Daoy (cell line): ENCODE measurements at regions not wholly inside any gene's neighbourhood (a gene's known extent, or its start where the extent isn't known, plus 50 kb on each side); places are given as distances from the start of the nearest gene placed in this dataset.
"Not testable (repeated sequence)": the region's sequence is repeated elsewhere in the genome, so short reads cannot be mapped to it uniquely, and the experiment has no call there.

Experiments used
- DNase-seq: peaks from one replicate; pipeline ENCODE4 v3.0.0-alpha.2; 2015; ENCODE audit warnings: low read depth

DNA sequence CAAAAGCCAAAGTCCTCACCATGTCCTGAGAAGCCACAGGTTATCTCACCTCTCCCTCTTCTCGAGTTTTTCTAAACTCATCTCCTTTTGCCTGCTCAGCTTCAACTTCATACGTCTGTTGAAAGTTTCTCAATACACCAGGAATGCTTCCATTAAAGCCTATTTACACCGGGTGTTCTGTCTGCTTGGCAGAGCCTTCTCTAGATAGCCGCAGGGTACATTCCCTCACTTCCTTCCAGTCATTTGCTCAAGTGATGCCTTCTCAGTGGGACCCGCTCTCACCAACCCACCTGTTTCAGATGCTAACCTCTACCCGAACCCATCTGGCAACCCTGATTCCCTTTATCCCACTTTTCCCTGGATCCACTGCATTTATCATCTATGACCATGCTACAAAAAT, 257.0 kb upstream of the ADGRL2 start:
- no peak for DNase-seq

- DNase-seq = no peak
These were observed 258.5 kb upstream of the ADGRL2 start for GRCh38 chr1:81542196-81542595.

DNA sequence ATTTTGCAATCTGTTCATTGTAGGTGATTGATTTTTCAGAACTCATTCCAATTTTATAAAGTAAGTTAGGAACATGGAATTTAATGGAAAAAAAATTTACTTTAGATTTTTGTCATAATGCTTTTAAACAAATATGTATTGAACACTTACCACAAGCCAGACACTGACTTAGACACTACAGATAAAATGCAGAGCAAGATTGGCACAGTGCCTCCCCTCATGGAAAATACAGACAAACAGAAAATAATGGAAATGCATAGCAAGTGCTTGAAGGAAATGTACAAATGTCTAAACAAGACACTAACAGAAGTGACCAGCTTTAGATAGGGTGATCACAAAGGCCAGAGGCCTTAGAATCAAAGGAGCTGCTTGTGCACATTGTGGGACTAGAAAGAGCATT, 260.5 kb upstream of the ADGRL2 start:
- no peak for DNase-seq

DNA sequence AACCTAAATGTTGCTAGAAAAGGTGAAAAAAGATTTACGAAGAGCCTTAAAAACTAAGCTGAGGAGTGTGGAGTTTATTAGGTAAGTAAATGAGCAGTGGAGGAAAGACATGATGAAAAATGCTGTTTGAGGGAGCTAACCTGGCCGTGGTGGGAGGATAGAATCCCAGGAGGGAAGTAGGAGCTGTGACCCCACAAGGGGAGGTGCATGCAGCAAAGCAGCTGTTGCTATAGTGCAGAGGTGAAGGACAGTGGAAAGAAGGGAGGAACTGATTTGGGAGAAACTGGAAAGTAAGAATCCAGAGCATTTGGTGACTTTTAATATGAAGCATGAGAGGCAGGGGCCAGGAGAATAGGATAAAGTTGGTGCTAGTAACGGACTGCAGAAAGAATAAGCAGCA, 271.7 kb upstream of the ADGRL2 start:
- no peak for DNase-seq

- no peak for DNase-seq
These were observed 275.6 kb upstream of the ADGRL2 start for GRCh38 chr1:81525085-81525484.

DNA sequence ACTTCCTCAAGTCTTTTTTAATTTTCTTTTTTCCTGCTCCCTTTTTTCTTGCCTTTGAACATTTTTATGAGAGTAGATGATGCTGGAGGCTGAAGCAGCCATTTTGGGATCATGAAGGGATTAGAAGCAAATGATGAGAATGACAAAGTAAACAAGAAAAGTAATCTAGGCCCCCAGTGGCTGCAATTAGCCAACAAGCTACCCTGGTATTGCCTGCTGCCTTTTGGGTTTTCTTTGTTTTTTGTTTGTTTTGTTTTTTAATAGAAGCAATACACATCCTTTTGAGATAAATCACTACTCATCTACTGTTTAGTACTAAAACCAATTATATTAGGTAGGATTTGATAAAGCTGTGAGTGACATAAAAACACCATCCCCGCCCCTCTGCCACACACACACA, 280.7 kb upstream of the ADGRL2 start:
- no peak for DNase-seq

- DNase-seq = no peak
These were observed 282.7 kb upstream of the ADGRL2 start for GRCh38 chr1:81517987-81518386.

- DNase-seq = peak; percentile 23
These were observed 286.9 kb upstream of the ADGRL2 start for GRCh38 chr1:81513796-81514354.

DNA sequence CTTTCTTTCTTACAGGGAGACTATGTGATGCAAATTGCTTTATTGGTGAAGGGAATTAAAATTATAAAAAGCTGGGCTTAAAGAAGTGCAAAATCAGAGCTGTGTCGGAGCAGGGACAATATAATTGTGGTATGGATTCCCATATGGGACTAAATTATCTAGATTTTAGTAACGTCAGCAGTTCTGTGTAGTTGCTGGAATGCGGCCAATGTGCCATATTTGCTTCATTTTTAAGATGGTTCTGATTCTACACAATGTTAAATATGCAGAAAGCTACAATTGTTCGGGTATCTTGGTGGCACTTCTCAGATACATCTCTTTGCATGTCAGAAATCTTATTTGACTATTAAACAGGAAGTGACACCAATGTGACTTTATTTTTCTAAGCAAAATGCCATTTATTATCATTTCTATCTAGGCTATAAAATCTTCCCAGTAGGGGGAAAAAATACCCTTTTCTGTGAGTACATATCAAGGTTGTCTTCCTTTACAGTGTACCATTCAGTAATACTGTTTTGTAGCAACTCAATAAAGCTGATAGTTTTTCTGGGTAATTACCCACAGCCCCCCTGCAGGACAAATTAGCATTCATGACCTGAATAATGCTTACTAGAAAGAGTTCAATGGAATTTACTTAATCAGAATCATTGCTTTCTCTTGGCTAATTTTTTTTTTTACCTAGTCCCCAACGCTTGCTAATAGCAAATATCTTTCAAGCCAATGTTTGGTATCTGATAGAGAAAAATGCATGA, 288.3 kb upstream of the ADGRL2 start:
- no peak for DNase-seq

- DNase-seq = no peak
These were observed 289.5 kb upstream of the ADGRL2 start for GRCh38 chr1:81511281-81511680.

- no peak for DNase-seq
These were observed 290.0 kb upstream of the ADGRL2 start for GRCh38 chr1:81510701-81511100.

DNA sequence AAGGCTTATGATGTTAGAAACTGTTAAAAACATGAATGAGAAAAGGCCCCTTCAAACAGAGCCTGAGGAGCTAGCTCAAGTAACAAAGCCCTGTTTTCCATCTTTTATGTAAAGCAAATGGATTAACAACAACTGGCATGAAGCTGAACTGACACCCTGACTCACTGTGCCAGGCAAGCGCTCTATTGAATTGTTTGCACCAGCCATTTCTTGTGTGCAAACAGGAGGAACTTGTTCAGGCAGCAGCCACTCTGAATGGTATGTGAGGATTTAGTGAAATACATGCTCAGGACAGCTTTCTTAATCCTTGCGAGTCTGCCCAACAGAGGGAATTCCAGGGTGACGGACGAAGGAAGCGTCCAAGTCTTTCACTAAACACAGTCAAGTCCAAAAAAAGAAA, 291.1 kb upstream of the ADGRL2 start:
- DNase-seq = no peak

- no peak for DNase-seq
These were observed 294.0 kb upstream of the ADGRL2 start for GRCh38 chr1:81506699-81507098.

DNA sequence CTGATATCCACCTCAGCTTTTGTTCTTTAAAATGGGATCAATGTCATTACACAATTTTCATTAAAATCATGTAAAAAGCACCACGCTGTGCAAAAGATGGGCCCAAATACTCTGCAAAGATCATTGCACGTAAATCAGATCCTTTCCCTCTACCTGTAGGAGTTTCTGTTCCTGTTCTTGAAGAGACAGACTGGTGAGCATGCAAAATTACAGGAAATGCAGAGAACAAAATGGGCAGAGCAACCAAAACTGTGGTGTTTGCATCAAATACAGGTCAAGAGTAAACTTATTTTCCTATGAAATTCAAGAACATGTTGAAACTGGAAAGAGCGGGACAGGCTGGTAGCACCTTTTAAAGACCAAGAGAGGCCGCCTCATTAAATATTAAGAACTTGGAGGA, 294.9 kb upstream of the ADGRL2 start:
- DNase-seq = no peak

DNA sequence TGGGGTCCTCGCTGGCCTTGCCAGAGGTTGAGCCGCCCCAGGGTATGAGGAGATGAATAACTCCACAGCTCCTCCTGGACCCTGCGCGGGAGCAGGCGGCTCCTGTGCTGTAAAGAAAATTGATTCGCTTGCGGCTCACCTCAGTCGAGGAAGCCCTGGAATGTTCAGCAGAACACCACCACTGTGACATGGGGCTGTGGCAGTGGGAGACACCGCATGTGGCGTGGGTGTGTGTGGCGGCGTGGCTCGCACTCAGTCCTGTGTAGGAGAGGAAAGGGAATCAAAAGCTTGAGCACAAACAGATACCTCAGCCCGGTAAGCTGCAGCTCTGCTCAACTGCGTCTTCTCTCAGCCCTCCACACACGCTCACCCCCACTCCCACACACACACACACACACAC, 295.9 kb upstream of the ADGRL2 start:
- not testable (repeated sequence) for DNase-seq

DNA sequence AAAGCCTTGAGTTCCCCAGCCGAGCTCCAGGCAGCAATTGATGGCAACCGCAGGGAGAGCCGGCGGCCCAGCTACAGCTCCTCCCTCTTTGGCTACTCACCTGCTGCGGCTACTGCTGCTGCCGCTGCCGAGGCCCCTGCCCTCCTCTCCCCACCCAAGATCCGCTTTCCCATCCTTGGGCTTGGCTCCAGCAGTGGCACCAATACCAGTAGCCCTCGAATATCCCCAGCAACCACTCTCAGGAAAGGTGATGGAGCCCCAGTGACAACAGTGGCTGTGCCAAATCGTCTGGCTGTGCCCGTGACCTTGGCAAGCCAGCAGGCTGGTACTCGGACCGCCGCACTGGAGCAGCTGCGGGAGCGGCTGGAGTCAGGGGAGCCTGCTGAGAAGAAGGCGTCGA, 298.0 kb upstream of the ADGRL2 start:
- DNase-seq = not testable (repeated sequence)

- not testable (repeated sequence) for DNase-seq
These were observed 299.2 kb upstream of the ADGRL2 start for GRCh38 chr1:81501485-81501884.

DNA sequence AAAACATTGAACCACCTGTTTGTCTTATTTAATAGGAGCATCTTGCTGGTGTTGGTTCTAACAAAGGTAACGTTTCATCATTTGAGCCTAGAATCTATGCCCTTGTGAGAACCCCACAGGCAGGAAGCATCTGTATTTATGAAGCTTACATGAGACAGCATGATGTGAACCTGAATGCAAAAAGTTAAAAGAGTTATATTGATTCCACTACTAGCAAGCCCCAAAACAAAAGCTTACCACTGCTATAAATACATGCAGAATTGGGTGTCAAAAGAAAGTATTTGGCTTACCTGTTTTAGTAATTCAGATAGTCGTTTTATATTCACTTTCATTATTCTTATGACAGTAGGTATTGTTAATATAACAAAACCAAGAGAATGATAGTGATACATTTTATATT, 301.2 kb upstream of the ADGRL2 start:
- DNase-seq = no peak

- DNase-seq = no peak
These were observed 302.0 kb upstream of the ADGRL2 start for GRCh38 chr1:81498471-81499462.

GRCh38 chr1:81496349-81496748, 304.4 kb upstream of the ADGRL2 start:
- DNase-seq = no peak

DNA sequence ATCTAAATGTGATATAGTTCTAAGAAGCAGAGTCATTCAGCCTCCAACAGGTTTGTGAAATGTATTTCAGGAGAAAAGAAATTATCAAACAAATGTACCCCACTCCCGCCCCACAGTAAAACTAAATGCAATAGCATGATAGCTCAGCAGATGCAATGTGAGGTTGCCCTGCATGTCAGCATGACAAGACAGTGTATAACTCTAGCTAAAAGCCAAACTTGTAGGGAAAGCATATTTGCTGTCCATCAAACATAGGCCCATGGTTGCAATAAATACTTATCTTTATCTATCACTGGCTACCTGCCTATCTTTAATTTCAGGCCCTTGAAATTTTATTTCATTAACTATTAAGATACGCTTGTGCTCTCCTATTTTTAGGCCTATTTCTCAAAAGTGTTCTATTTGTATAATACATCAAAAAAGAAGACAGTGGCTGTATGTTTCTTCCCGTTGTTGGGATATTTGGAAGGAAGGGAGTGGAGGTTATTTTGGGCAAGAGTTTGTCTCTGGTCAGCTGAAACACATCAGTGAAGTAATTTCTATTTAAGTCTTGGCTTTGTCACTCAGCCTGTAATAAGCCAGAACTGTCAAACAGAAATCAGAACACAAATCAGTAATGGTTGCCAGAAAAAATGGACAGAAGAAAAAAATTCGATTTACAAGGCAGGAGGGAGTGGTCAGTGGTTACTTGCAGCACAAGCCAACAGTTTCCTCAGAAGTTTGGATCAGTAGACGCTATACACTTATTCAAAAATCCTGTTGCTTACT, 307.4 kb upstream of the ADGRL2 start:
- no peak for DNase-seq

- no peak for DNase-seq
These were observed 308.1 kb upstream of the ADGRL2 start for GRCh38 chr1:81492628-81493027.
